GM12878 (cell line): ENCODE measurements at regions not wholly inside any gene's neighbourhood (a gene's known extent, or its start where the extent isn't known, plus 50 kb on each side); places are given as distances from the start of the nearest gene placed in this dataset.

Experiments used
- ATAC-seq: fragments of 200-7000 bp; cut with Tn5 transposase; 3 replicates; pipeline ENCODE4 v1.9.1; 2020; ENCODE audit warnings: mild to moderate bottlenecking, moderate library complexity
- BruUV-seq: library from RNA; stranded (reverse); fragments of 400-500 nt; replicated peaks from 2 replicates; lab custom pipeline; 2021; lab: Mats Ljungman, UMichigan
- CTCF ChIA-PET: fragments of 300-600 bp; sonication (Branson Sonifier 250); formaldehyde crosslinking; extraction: SDS; loops from one replicate; lab custom pipeline; 2021; ENCODE audit warnings: inconsistent platforms; lab: Yijun Ruan, JAX
- POLR2A ChIA-PET: fragments of 350-600 bp; formaldehyde crosslinking; extraction: SDS; loops from one replicate; lab custom pipeline; 2021; ENCODE audit warnings: inconsistent platforms; lab: Charles Lee
- RAD21 ChIA-PET: fragments of 300-600 bp; sonication (Branson Sonifier 250); formaldehyde crosslinking; loops from one replicate; lab custom pipeline; 2023; ENCODE audit warnings: antibody characterized with exemption; ENCODE audit not compliant: unreplicated experiment; lab: Charles Lee
- SMC1A ChIA-PET: fragments of 300-600 bp; sonication (Branson Sonifier 250); formaldehyde crosslinking; loops from one replicate; lab custom pipeline; 2023; ENCODE audit not compliant: unreplicated experiment, uncharacterized antibody; lab: Charles Lee
- DNase-seq: peaks from one replicate; pipeline ENCODE4 v3.0.0-alpha.2; 2011; ENCODE audit warnings: low read depth, low spot score
- FAIRE-seq: peaks from 3 replicates; lab custom pipeline; 2011; peaks lifted over from hg19 to GRCh38; lab: Jason Lieb, UNC
- H2AFZ ChIP-seq: 2 replicates; pipeline ENCODE4 v1.6.0; 2011; ENCODE audit warnings: low read depth, low read length, control low read depth; ENCODE audit not compliant: control insufficient read depth
- H3K27ac ChIP-seq: 2 replicates; pipeline ENCODE4 v1.5.1; 2011; ENCODE audit warnings: control low read depth; ENCODE audit not compliant: control insufficient read depth, insufficient read depth
- H3K27me3 ChIP-seq, 2 experiments: replicated peaks in 1 of 2; 2 replicates each; pipeline versions ENCODE4 v1.6.0 to v1.6.1; 2011; ENCODE audit warnings: low read length in 1 of 2; ENCODE audit not compliant: control insufficient read depth in 2 of 2, insufficient read depth in 2 of 2
- H3K36me3 ChIP-seq, 2 experiments: 2 replicates each; pipeline ENCODE4 v1.5.1; 2011; ENCODE audit warnings: low read length in 1 of 2; ENCODE audit not compliant: control insufficient read depth in 2 of 2, insufficient read depth in 2 of 2
- H3K4me1 ChIP-seq: 2 replicates; pipeline ENCODE4 v1.6.1; 2011; ENCODE audit warnings: mild to moderate bottlenecking, low read length, moderate library complexity, mixed read lengths; ENCODE audit not compliant: control insufficient read depth, insufficient read depth
- H3K4me2 ChIP-seq: 2 replicates; pipeline ENCODE4 v1.6.0; 2011; ENCODE audit warnings: control low read depth; ENCODE audit not compliant: control insufficient read depth, insufficient read depth
- H3K4me3 ChIP-seq: fragments of 200-600 bp; sonication (generic); 2 replicates; pipeline ENCODE4 v1.5.1; 2016
- H3K79me2 ChIP-seq: 2 replicates; pipeline ENCODE4 v1.6.0; 2011; ENCODE audit warnings: low read length; ENCODE audit not compliant: control insufficient read depth, insufficient read depth
- H3K9ac ChIP-seq: 2 replicates; pipeline ENCODE4 v1.8.0; 2011; ENCODE audit warnings: low read length, control low read depth, mixed read lengths; ENCODE audit not compliant: control insufficient read depth, insufficient read depth
- H3K9me3 ChIP-seq: replicated peaks from 3 replicates; pipeline ENCODE4 v1.5.1; 2011; ENCODE audit warnings: mild to moderate bottlenecking, low read length; ENCODE audit not compliant: control insufficient read depth, insufficient read depth
- H4K20me1 ChIP-seq: 2 replicates; pipeline ENCODE4 v1.6.0; 2011; ENCODE audit not compliant: control insufficient read depth, insufficient read depth
- ELK1 ChIP-seq: IDR thresholded peaks from 2 replicates; pipeline ENCODE4 v1.6.1; 2012; ENCODE audit warnings: low read depth, low read length, improper control_type of control experiment
- HDGF ChIP-seq: fragments of 450-650 bp; IDR thresholded peaks from 2 replicates; pipeline ENCODE4 v1.6.1; 2016; ENCODE audit warnings: antibody characterized with exemption
- IKZF1 ChIP-seq: fragments of 450-650 bp; conservative IDR thresholded peaks from 2 replicates; pipeline ENCODE4 v1.6.1; 2017; ENCODE audit warnings: antibody characterized with exemption, mild to moderate bottlenecking
- KLF5 ChIP-seq: fragments of 450-650 bp; IDR thresholded peaks from 2 replicates; pipeline ENCODE4 v1.6.1; 2014; ENCODE audit warnings: mild to moderate bottlenecking; ENCODE audit not compliant: partially characterized antibody
- PRDM15 ChIP-seq: fragments of 450-650 bp; formaldehyde crosslinking; IDR thresholded peaks from 2 replicates; pipeline ENCODE4 v1.4.0; 2020; ENCODE audit warnings: mild to moderate bottlenecking, moderate library complexity
- SMAD1 ChIP-seq: fragments of 450-650 bp; IDR thresholded peaks from 2 replicates; pipeline ENCODE4 v1.6.1; 2018; ENCODE audit warnings: mild to moderate bottlenecking, low read depth; ENCODE audit not compliant: partially characterized antibody
- STAT1 ChIP-seq: fragments of 450-650 bp; conservative IDR thresholded peaks from 2 replicates; pipeline ENCODE4 v1.6.1; 2014; ENCODE audit warnings: antibody characterized with exemption, mild to moderate bottlenecking
- TCF7 ChIP-seq: IDR thresholded peaks from 2 replicates; pipeline ENCODE4 v1.6.1; 2014; ENCODE audit warnings: antibody characterized with exemption, borderline replicate concordance
- ZZZ3 ChIP-seq: IDR thresholded peaks from 2 replicates; pipeline ENCODE4 v1.6.1; 2011; ENCODE audit warnings: low read depth; ENCODE audit not compliant: control insufficient read depth, insufficient read length
- WGBS: methylation state at CpG from one replicate; pipeline ENCODE4 v1.1.6; 2016; ENCODE audit warnings: low lambda C conversion rate; ENCODE audit not compliant: insufficient replicate concordance, insufficient coverage; ENCODE audit errors: missing lambda C conversion rate; 5-methylcytosine and 5-hydroxymethylcytosine counted together
- in situ Hi-C: fragments of 300-500 bp; cut with MboI; formaldehyde crosslinking; loops from 9 replicates; pipeline ENCODE4 v1.14.3; 2018; ENCODE audit warnings: mixed read lengths
- intact Hi-C: fragments of 100-400 bp; cut with micrococcal nuclease; formaldehyde crosslinking; loops from one replicate; pipeline ENCODE4 v1.14.2; 2022; ENCODE audit not compliant: unreplicated experiment

DNA sequence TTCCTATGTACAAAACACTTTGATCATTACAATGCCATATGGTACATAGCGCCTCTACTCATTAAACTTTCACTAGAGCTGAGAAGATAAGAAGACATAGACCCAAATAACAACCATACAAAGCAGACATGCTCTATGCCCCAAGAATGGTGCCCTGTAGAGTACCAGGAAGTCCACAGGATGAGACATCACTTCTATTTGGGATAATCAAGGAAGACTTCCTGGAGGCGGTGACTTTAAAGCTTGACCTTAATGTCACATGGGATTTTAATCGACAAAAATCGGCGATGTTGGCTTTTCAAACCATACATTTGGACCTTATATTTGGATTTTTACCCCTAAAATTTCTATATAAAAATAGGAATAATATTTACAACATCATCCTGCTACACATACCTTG lies 224.3 kb upstream of the MAP3K1 start:
- CTCF ChIA-PET: interaction anchor here (0.7 kb wide), 1 partner anchor 484 kb away, joined by 6 read pairs; no protein-coding TSS in a partner anchor
- no TSS peak for BruUV-seq
- no peak overlapping the region for H3K4me3 ChIP-seq
- H3K27me3 ChIP-seq: 0 out of 4 replicates have a peak, but pooled peaks cover 0 to 2% of the 10 kb centered on the region in 2 experiments
- H3K4me2 ChIP-seq: no peak overlapping the region
- no peaks in the 10 kb centered on the region for H3K36me3 ChIP-seq
- TF ChIP-seq SMAD1 (no peak), STAT1 (no peak), ELK1 (no peak)
- WGBS: over 99% methylated on average over 5 of the region's 5 CpGs
- no peak overlapping the region for H3K27ac ChIP-seq
- RAD21 ChIA-PET: interaction anchor here (3.4 kb wide), 1 partner anchor 79 kb away, joined by 28 read pairs; no protein-coding TSS in a partner anchor
- FAIRE-seq (no peak), ATAC-seq (no peak), DNase-seq (no peak)
- no peaks in the 10 kb centered on the region for H3K79me2 ChIP-seq
- H3K9me3 ChIP-seq: no peaks in the 10 kb centered on the region
- intact Hi-C loops (no loop called here), in situ Hi-C loops (no loop called here)
- POLR2A ChIA-PET: interaction anchor here (0.6 kb wide), 2 partner anchors 44 to 97 kb away, joined by 3 to 4 read pairs; no protein-coding TSS in a partner anchor
- no peak overlapping the region for H2AFZ ChIP-seq
- SMC1A ChIA-PET: no interaction called here
- H4K20me1 ChIP-seq: no peaks in the 10 kb centered on the region
- H3K9ac ChIP-seq: no peak overlapping the region
- H3K4me1 ChIP-seq: peaks cover 22% of the 10 kb centered on the region

DNA sequence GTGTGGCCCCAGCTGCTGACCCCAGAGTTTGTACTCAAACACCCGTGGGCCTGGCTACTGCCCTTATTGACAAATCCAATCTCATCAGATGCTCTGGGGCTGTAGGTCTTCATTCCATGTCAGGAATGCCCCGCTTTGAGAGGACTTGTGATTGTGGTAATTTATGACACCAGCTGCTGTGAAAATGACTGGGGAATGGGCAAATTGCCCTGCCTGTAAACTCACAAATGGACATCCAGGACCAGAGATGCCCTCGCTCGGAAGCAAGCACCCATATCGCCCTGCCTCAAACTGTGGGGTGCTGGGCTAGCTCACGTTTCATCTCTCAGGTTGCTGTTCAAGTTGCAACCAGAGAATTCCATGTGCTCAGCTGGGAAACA lies 225.9 kb upstream of the MAP3K1 start:
- TSS peak; percentile 94 for BruUV-seq
- Histone ChIP-seq H3K27me3 (no peaks in the 10 kb centered on the region), H3K36me3 (no peaks in the 10 kb centered on the region), H3K4me1 (peaks cover 22% of the 10 kb centered on the region), H3K9me3 (no peaks in the 10 kb centered on the region; the same call in 2 of the 3 replicates), H2AFZ (peak overlapping the region; percentile 83), H4K20me1 (no peaks in the 10 kb centered on the region), H3K4me2 (peak overlapping the region; percentile 95), H3K4me3 (peak overlapping the region; percentile 38; the same call in 1 of the 2 replicates), H3K9ac (peak overlapping the region; percentile 62), H3K79me2 (no peaks in the 10 kb centered on the region), H3K27ac (peak overlapping the region; percentile 82)
- TF ChIP-seq ZZZ3 (no peak), IKZF1 (no peak), STAT1 (no peak), TCF7 (no peak), KLF5 (no peak), PRDM15 (CRISPR knock-in tag) (no peak), HDGF (no peak)
- 64% methylated on average over 6 of the region's 6 CpGs for WGBS
- CTCF ChIA-PET: interaction anchor here (1.0 to 1.4 kb wide), 6 partner anchors 17 to 249 kb away, joined by 3 to 9 read pairs (median 4); no protein-coding TSS in a partner anchor
- SMC1A ChIA-PET: interaction anchor here (0.7 to 1.9 kb wide), 12 partner anchors 9 to 249 kb away, joined by 3 to 7 read pairs (median 3); no protein-coding TSS in a partner anchor
- in situ Hi-C loops (no loop called here), intact Hi-C loops (loop anchor here (5.0 kb wide), 3 partner anchors 83 to 228 kb away; partner anchors contain the start of gene MAP3K1)
- FAIRE-seq (no peak), ATAC-seq (no peak), DNase-seq (no peak)
- POLR2A ChIA-PET: interaction anchor here (1.0 to 1.5 kb wide), 2 partner anchors 23 to 81 kb away, joined by 3 to 4 read pairs; no protein-coding TSS in a partner anchor
- RAD21 ChIA-PET: interaction anchor here (0.9 to 3.4 kb wide), 10 partner anchors 24 to 261 kb away, joined by 3 to 28 read pairs (median 4); no protein-coding TSS in a partner anchor
